ENCODE measurements at regions not wholly inside any gene's neighbourhood (a gene's known extent, or its start where the extent isn't known, plus 50 kb on each side); places are given as distances from the start of the nearest gene placed in this dataset.

DNA sequence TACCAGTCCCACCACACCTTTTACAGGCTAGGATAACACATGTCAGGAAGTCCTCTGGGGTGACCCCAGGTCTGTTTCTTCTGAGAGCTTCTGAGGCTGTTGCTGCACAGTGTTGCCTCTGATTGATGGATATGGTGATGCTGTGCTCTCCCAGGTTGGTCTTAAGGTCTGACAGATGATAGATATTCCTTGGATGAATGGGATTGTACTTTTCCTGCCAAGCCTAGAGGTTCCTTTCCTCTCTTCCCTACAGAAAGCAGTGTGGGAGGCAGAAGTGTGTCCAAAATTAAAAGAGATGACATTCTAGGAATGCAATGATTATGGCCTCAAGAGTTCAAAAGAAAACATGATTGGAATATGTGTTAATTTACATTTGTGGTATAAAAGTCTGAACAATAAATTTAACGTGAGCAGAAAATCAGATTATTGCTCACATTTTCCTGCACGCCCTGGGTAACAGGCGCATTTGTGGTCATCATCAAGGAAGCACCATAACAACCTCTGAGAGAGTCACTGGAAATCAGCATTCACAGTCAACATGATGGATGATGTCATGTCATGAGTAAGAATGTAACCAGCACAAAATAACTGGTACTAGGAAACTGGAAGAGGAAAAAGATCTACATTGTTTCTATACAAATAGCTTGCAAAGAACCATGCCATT lies 73.7 kb downstream of the BBS10 start:
- no peak for TF ChIP-seq CTCF (IDR thresholded peaks at IDR 0.05)
- no peak for TF ChIP-seq POLR2A (IDR thresholded peaks at IDR 0.05)
- H3K9me3 ChIP-seq: no peaks in the 10 kb centered on the region
- no peak overlapping the region for H3K27ac ChIP-seq
- WGBS, 4 donors: 90 to 93% (median 91%) methylated on average over 3 of the region's 3 CpGs
- DNase-seq: no peak
- H3K36me3 ChIP-seq: no peaks in the 10 kb centered on the region
- H3K4me1 ChIP-seq: peaks cover 0 to 7% (median 0%) of the 10 kb centered on the region in 12 donors
- H3K27me3 ChIP-seq: peaks cover 0 to 10% (median 0%) of the 10 kb centered on the region in 9 donors
- no peak overlapping the region for H3K4me3 ChIP-seq
- intact Hi-C loops (cut with DNase I): loop anchor here in 1 of 10 donors (10.0 kb wide), 1 partner anchor 60 kb away; no protein-coding TSS in a partner anchor
- ATAC-seq: no peak

DNA sequence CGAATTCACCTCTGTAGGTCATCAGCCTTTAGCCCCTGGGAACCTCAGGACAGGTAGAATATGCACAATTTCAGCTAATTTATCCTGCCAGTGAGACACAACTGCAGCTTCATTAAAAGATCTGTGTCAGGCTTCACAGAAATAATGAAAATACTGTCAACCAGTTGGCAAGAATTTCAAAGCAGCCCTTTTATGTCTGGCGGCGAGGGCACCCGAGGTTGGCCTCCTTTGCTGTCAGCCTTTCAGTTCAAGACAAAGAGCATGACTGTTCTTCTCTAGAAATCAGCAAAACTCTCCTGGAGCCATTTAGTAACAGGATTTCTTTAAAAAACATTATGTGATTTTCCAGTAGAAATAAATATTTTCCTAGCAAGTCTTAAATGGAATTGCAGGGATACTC lies 75.9 kb downstream of the BBS10 start:
- Histone ChIP-seq H3K9me3 (no peaks in the 10 kb centered on the region), H3K36me3 (no peaks in the 10 kb centered on the region), H3K27me3 (peaks cover 0 to 4% (median 0%) of the 10 kb centered on the region in 9 donors), H3K27ac (no peak overlapping the region), H3K4me1 (peaks cover 0 to 7% (median 0%) of the 10 kb centered on the region in 12 donors), H3K4me3 (no peak overlapping the region)
- WGBS, 4 donors: 78 to 85% (median 79%) methylated on average over 4 of the region's 4 CpGs
- ATAC-seq (no peak), DNase-seq (no peak)
- intact Hi-C loops (cut with DNase I): loop anchor here in 1 of 10 donors (10.0 kb wide), 1 partner anchor 63 kb away; no protein-coding TSS in a partner anchor
- TF ChIP-seq POLR2A (IDR thresholded peaks at IDR 0.05): no peak
- TF ChIP-seq CTCF (IDR thresholded peaks at IDR 0.05): no peak

- H3K27me3 ChIP-seq: peaks cover 0 to 4% (median 0%) of the 10 kb centered on the region in 9 donors
Measured at GRCh38 chr12:76270657-76271358, 77.4 kb downstream of the BBS10 start.

More at GRCh38 chr12:76270657-76271358, 77.4 kb downstream of the BBS10 start:
- ATAC-seq (no peak), DNase-seq (no peak)
- no peaks in the 10 kb centered on the region for H3K36me3 ChIP-seq
- no peaks in the 10 kb centered on the region for H3K9me3 ChIP-seq
- no peak overlapping the region for H3K4me3 ChIP-seq
- peaks cover 0 to 13% (median 0%) of the 10 kb centered on the region in 12 donors for H3K4me1 ChIP-seq
- intact Hi-C loops (cut with DNase I): loop anchor here in 1 of 10 donors (10.0 kb wide), 1 partner anchor 64 kb away; no protein-coding TSS in a partner anchor
- 49 to 71% (median 59%) methylated on average over 2 of the region's 2 CpGs for WGBS, 4 donors
- no peak for TF ChIP-seq POLR2A (IDR thresholded peaks at IDR 0.05)
- no peak for TF ChIP-seq CTCF (IDR thresholded peaks at IDR 0.05)
- H3K27ac ChIP-seq: no peak overlapping the region
